HG03460 (cell line): ENCODE measurements at regions not wholly inside any gene's neighbourhood (a gene's known extent, or its start where the extent isn't known, plus 50 kb on each side); places are given as distances from the start of the nearest gene placed in this dataset.

ENCODE experiments used
- ATAC-seq: cut with Tn5 transposase; IDR thresholded peaks from one replicate; pipeline ENCODE4 v1.9.1; 2021; ENCODE audit not compliant: unreplicated experiment

GRCh38 chr18:73861771-73862170 is 285.9 kb downstream of the FBXO15 start:
- ATAC-seq = no peak

GRCh38 chr18:73859837-73860397 is 287.7 kb downstream of the FBXO15 start:
- ATAC-seq = no peak

- no peak for ATAC-seq
These were observed 294.7 kb downstream of the FBXO15 start for GRCh38 chr18:73852789-73853549.

- no peak for ATAC-seq
These were observed 296.9 kb downstream of the FBXO15 start for GRCh38 chr18:73850782-73851181.

- ATAC-seq = no peak
These were observed 299.0 kb downstream of the FBXO15 start for GRCh38 chr18:73848656-73849055.

GRCh38 chr18:73843455-73843854 is 304.2 kb downstream of the FBXO15 start:
- ATAC-seq = no peak

- peak; percentile 86 for ATAC-seq
These were observed 304.7 kb downstream of the FBXO15 start for GRCh38 chr18:73842795-73843394.

GRCh38 chr18:73841661-73842060 is 306.0 kb downstream of the FBXO15 start:
- no peak for ATAC-seq

- ATAC-seq = no peak
These were observed 307.2 kb downstream of the FBXO15 start for GRCh38 chr18:73840319-73840945.

GRCh38 chr18:73839441-73839840 is 308.2 kb downstream of the FBXO15 start:
- ATAC-seq = no peak

GRCh38 chr18:73838107-73838506 is 309.5 kb downstream of the FBXO15 start:
- no peak for ATAC-seq

GRCh38 chr18:73835656-73836364 is 311.8 kb downstream of the FBXO15 start:
- ATAC-seq = no peak

- ATAC-seq = no peak
These were observed 312.6 kb downstream of the FBXO15 start for GRCh38 chr18:73835039-73835438.

- ATAC-seq = no peak
These were observed 315.9 kb downstream of the FBXO15 start for GRCh38 chr18:73831688-73832087.

- no peak for ATAC-seq
These were observed 318.5 kb downstream of the FBXO15 start for GRCh38 chr18:73829146-73829545.

GRCh38 chr18:73827801-73828200 is 319.8 kb downstream of the FBXO15 start:
- ATAC-seq = no peak

- no peak for ATAC-seq
These were observed 321.5 kb downstream of the FBXO15 start for GRCh38 chr18:73826098-73826497.

- ATAC-seq = no peak
These were observed 323.0 kb downstream of the FBXO15 start for GRCh38 chr18:73824671-73825070.

- ATAC-seq = no peak
These were observed 335.2 kb downstream of the FBXO15 start for GRCh38 chr18:73812423-73812822.

- ATAC-seq = no peak
These were observed 340.0 kb downstream of the FBXO15 start for GRCh38 chr18:73807551-73808192.

GRCh38 chr18:73805991-73806390 is 341.6 kb downstream of the FBXO15 start:
- no peak for ATAC-seq
